HG02884 (cell line): ENCODE measurements at regions not wholly inside any gene's neighbourhood (a gene's known extent, or its start where the extent isn't known, plus 50 kb on each side); places are given as distances from the start of the nearest gene placed in this dataset.
"Not testable (repeated sequence)": the region's sequence is repeated elsewhere in the genome, so short reads cannot be mapped to it uniquely, and the experiment has no call there.

Experiments
- ATAC-seq: cut with Tn5 transposase; IDR thresholded peaks from one replicate; pipeline ENCODE4 v1.9.1; 2021; ENCODE audit warnings: mild to moderate bottlenecking, moderate library complexity; ENCODE audit not compliant: unreplicated experiment

GRCh38 chr14:49159081-49159480 lies 427.1 kb downstream of the RPS29 start:
- ATAC-seq = no peak

- ATAC-seq = no peak
Measured at GRCh38 chr14:49139593-49139992, 446.6 kb downstream of the RPS29 start.

GRCh38 chr14:49134940-49135339 lies 451.2 kb downstream of the RPS29 start:
- no peak for ATAC-seq

GRCh38 chr14:49121246-49121645 lies 464.9 kb downstream of the RPS29 start:
- no peak for ATAC-seq

DNA sequence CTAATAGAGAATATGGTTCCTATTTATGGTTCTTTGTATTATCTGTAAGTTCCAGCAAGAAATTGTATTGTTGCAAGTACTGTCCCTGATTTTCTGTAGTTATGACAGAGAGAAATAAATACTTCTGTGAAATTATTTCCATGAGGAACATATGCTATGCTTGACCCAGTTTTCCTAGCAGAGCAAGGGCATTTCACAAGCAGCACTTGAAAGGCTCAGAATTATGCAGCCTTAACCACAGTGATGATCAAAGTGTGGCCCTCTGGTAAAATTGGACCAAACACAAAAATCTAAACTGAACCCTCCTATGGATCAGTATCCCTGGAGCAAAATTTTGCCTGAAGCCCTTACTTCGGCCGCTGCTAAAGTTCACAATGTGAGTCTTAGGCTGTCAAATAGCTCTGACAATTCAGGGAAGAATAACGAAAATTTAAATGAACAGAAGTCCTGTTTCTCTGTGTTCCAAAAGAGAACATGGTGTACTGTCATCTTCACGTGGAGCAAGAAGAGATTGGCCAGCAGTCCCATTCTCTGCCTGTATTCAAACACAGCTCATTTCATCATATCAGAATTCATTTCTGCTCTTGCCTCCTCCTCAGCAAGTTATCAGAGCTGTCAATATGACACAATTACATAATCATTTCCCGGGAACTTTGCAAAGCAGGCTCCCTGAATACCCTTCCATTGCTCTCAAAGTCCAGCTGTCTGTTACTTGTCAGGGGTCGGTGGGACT lies 471.9 kb downstream of the RPS29 start:
- ATAC-seq = no peak

GRCh38 chr14:49106741-49107667 lies 479.2 kb downstream of the RPS29 start:
- ATAC-seq = no peak

DNA sequence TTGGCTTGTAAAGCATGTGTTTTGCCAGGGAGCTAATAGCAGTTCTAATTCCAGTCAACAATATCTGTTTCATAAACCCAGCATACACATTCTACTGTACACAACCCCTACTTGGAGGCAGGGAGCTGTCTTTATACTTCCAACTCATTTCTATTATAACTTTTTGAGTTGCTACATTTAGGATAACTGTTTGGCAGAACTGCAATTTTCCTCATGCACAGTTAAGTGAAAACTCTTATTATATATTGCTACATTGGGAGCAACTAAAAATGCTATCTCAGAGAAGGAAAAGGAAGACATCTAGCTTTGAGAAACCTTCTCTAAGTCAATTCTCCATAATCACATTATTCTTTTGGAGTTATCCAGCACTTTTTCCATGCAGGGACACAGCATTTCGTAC lies 480.2 kb downstream of the RPS29 start:
- no peak for ATAC-seq

DNA sequence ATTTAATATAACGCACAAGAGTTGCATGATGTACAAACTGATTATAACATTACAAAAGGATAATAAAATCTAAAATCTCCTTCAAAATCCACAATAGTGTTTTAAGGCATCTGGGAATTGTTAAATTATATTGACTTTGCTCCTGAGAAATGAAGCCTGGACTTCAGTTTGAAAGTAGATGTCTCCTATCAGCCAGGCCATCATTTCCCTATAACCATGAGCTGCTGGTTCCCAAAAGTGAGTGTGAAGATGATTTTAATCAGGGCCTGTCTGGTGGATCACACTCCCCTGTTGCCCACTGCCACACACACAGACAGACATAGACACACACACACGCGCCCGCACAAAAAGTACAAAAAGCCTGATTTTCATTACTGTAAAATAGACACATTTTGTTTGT lies 480.7 kb downstream of the RPS29 start:
- ATAC-seq = no peak

DNA sequence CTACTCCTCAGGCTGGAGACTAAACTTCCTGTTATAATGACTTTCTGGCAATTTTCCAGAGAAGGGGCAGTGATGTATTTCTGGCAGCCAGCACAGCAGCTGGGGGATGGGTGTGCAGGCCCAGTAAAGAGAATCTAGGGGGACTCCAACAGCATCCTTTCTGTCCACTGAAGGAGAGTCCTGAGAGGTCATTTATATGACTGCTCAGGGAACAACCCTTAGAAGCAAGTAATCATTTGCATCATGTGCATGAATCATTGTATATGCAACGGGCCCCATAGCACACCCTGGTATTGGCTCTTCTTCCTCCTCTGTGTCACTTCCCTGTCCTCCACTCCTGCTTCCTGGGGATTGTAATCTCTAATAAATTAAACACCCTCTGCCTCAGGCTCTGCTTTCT lies 493.8 kb downstream of the RPS29 start:
- ATAC-seq = no peak

- ATAC-seq = no peak
Measured at GRCh38 chr14:49089107-49089506, 497.1 kb downstream of the RPS29 start.

DNA sequence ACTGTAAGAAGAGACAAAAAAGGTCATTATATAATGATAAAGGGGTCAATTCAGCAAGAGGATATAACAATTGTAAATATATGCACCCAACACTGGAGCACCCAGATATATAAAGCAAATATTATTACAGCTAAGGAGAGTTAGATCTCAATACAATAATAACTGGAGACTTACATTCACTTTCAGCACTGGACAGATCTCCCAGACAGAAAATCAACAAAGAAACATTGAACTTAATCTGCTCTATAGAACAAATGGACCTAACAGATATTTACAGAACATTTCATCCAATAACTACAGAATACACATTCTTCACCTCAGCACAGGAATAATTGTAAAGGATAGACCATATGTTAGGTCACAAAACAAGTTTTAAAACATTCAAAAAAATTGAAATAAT lies 512.9 kb downstream of the RPS29 start:
- not testable (repeated sequence) for ATAC-seq

DNA sequence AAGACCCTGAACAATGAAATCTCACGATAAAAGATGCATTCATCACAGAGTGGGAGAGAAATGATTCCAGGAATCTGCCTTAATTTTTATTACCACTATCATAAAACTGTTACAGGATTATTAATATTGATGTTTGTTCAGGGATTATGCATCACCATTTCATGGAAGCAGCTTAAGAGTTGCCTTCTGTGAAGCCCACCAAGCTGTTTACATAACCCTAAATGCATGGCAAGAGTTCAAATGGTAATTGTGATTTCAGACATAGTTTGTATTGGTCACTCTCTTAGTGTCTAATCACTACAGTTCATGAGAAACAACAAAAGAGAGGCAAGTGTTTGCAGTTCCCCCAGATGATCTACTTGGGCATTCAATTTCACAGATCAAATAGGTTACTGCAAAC lies 527.7 kb downstream of the RPS29 start:
- no peak for ATAC-seq

DNA sequence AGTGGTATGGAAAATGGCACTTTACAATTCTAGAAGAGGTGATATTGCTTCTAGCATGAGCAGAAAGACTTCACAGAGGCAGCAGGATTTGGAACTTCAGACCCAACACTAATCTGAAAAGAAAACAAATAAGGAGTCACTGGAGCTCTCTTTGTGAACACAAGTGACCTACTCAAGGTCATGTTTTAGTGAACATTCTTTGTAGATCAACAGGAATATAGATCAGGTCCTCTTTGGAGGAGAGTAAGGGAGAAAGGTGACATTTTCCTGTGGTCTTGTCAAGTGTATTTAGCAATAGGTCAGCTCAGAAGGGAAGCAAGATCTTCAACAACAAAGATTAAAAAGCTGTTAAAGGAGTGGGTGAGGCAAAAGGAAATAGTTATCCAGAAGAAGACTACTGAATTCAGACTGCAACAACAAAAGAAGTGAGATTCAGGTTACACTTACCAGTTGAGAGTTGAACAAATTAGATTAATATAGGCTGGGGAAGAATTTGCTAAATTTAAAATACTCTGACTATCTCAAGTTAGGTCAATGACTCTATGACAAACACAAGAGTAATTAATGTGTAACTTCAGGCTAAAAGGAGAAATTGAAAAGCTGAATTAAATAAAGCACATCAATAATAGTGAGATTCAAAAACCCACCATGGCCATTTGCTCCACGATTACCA lies 528.2 kb downstream of the RPS29 start:
- ATAC-seq = no peak

DNA sequence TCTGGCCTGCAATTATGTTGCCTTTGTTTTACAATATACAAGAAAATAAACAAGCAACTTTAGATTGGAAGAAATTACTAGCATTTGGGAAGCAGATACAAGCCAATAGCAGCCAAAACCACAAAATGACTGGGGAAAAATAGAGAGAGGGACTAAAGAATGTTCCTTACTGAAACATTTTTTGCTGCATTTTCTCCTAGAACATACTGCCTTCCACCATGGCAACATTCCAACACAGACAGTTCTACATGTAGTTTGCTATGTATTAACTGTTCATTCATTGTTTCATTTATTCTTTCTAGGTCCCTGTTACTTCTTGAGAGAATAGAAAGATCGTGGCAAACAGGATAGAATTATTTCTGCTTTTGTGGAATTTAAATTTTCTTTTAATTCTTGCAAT lies 530.2 kb downstream of the RPS29 start:
- no peak for ATAC-seq

DNA sequence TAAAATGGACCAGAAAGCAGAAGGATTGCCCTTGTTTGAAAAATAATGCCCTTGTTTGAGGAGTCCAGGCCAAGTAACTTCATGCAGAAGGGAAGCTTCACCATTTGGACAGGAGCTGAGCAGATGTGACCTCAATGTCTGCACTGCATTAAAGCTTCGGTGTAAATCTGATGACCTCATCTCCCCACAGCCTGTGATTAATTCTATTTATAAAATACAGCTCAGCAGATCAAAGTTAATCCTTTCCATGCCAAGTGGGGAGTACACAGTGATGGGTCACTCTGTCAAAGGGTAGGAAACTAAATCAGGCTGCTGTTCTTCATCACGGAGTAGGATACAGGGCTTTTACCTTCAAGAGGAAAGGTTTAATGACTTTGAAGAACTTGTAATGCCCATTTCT lies 533.7 kb downstream of the RPS29 start:
- ATAC-seq = no peak

- no peak for ATAC-seq
Measured at GRCh38 chr14:49051328-49052060, 534.7 kb downstream of the RPS29 start.

DNA sequence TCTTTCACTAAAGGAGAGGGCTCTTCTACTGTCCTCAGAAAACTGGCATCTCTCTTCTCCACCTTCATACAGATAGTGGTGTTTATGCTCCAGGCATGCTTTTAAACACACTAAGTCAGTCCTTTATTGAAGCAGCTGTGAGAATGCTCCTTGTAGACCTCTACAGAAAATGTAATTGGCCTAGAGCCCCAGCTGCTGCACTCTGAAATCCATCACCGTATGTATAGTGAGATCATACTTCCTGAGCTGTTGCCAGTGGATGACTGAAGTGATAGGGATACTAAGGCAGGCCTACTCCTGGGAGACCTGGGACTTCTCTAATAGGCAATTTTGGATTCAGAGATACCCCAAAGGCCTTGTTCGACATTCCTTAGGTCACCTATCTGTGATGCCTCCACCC lies 535.4 kb downstream of the RPS29 start:
- no peak for ATAC-seq

DNA sequence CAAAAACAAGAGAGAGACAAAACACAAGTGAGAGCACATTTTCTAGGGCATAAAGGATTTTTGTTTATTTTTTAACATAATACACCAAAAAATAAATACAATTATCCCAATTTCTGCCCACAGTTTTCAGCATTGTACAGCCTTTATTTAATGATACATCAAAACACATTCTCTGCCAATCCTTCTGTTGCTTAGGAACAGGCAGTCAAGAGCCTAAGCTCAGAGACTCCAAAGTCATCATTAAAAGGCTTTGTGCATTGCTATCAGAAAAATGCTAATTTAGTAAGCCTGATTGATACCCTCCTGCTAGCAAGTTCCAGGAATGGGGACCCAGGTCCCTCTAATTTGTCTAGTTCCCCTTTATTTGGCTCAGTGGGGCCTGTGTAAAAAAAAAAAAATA lies 536.5 kb downstream of the RPS29 start:
- ATAC-seq = no peak

- ATAC-seq = no peak
Measured at GRCh38 chr14:49044981-49045380, 541.2 kb downstream of the RPS29 start.

DNA sequence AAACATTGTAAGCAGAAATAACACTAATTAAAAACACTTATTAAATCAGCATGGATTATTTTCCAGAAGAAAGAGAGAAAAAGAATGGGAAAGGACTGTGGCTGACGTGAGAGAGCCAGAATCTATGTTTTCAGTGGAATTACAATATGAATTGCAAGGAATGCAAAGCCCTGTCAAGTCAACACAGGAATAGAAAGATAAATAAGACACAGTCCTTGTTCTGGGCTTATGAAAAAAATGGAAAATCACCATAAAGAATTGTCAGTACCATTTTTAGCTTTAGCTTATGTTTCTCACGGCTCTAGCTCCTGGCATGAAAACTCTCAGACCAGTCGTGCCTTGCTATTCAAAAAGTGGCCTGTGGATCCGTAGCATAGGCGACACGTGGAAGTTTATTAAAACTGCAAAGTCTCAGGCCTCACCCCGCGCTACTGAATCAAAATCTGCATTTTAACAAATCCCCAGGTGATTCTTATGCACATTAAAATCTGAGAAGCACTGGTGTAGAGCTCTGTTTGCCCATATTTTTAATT lies 549.1 kb downstream of the RPS29 start:
- no peak for ATAC-seq

- no peak for ATAC-seq
Measured at GRCh38 chr14:49036266-49036665, 549.9 kb downstream of the RPS29 start.
